A549 (cell line): ENCODE measurements at regions not wholly inside any gene's neighbourhood (a gene's known extent, or its start where the extent isn't known, plus 50 kb on each side); places are given as distances from the start of the nearest gene placed in this dataset.
A peak's percentile ranks its signal among the peaks of the same experiment; 100 is the strongest.
"Not testable (repeated sequence)": the region's sequence is repeated elsewhere in the genome, so short reads cannot be mapped to it uniquely, and the experiment has no call there.

ENCODE experiments used
- ATAC-seq, 2 experiments: fragments of 200-7000 bp in 1 of 2; fragments of >200 bp in 1 of 2; cut with Nextera tagmentation in 1 of 2; cut with Tn5 transposase in 1 of 2; 3 replicates each; pipeline versions ENCODE4 v1.8.0 to v1.9.1; 2018 to 2020; ENCODE audit warnings: mild to moderate bottlenecking in 1 of 2, moderate library complexity in 1 of 2
- CTCF ChIA-PET: fragments of 300-600 bp; sonication (Branson Sonifier 250); formaldehyde crosslinking; extraction: SDS; loops from one replicate; lab custom pipeline; 2021; ENCODE audit warnings: antibody characterized with exemption, inconsistent platforms; lab: Yijun Ruan, JAX
- POLR2A ChIA-PET: fragments of 350-600 bp; formaldehyde crosslinking; extraction: SDS; loops from one replicate; lab custom pipeline; 2021; ENCODE audit warnings: antibody characterized with exemption, inconsistent platforms; lab: Yijun Ruan, JAX
- DNase-seq, 2 experiments: peaks; one replicate each; pipeline versions ENCODE4 v3.0.0 to v3.0.0-alpha.2; 2011 to 2016; ENCODE audit warnings: low read depth in 1 of 2, low spot score in 1 of 2
- FAIRE-seq: peaks from 2 replicates; lab custom pipeline; 2011; peaks lifted over from hg19 to GRCh38; lab: Jason Lieb, UNC
- H3K27ac ChIP-seq, 2 experiments: fragments of >200 bp; sonication (Bioruptor Twin); formaldehyde crosslinking; 3 replicates each; pipeline ENCODE4 v1.5.1; 2016 to 2017
- H3K4me1 ChIP-seq: fragments of >200 bp; sonication (Bioruptor Twin); formaldehyde crosslinking; 3 replicates; pipeline ENCODE4 v1.6.1; 2016
- H3K4me2 ChIP-seq: fragments of >200 bp; sonication (Bioruptor Twin); formaldehyde crosslinking; 3 replicates; pipeline ENCODE4 v1.6.1; 2016
- H3K4me3 ChIP-seq: fragments of >200 bp; sonication (Bioruptor Twin); formaldehyde crosslinking; 3 replicates; pipeline ENCODE4 v1.5.1; 2016
- H3K9me3 ChIP-seq: fragments of >200 bp; sonication (Bioruptor Twin); formaldehyde crosslinking; 3 replicates; pipeline ENCODE4 v1.6.1; 2016
- CBX2 ChIP-seq: fragments of 200-600 bp; sonication (generic); IDR thresholded peaks from 2 replicates; pipeline ENCODE4 v1.6.1; 2016; ENCODE audit warnings: low read depth, mild to moderate bottlenecking, borderline replicate concordance
- CBX8 ChIP-seq: fragments of 200-600 bp; sonication (generic); IDR thresholded peaks from 2 replicates; pipeline ENCODE4 v1.6.1; 2016
- CHD2 ChIP-seq: fragments of 150-350 bp; IDR thresholded peaks from 2 replicates; pipeline ENCODE4 v1.6.1; 2014; ENCODE audit warnings: low read length; ENCODE audit not compliant: partially characterized antibody
- CHD4 ChIP-seq: fragments of 200-600 bp; sonication (generic); IDR thresholded peaks from 2 replicates; pipeline ENCODE4 v1.6.1; 2016; ENCODE audit warnings: antibody characterized with exemption, mild to moderate bottlenecking, borderline replicate concordance
- EHF ChIP-seq: fragments of 250-450 bp; sonication (Bioruptor Pico); IDR thresholded peaks from 2 replicates; pipeline ENCODE4 v1.5.0; 2020; ENCODE audit warnings: mild to moderate bottlenecking
- EP300 ChIP-seq, 2 experiments: fragments of >200 bp; sonication (Bioruptor Twin); formaldehyde crosslinking; IDR thresholded peaks; 2 replicates in 1 of 2; 3 replicates in 1 of 2; pipeline ENCODE4 v1.6.1; 2016 to 2017
- FOXS1 ChIP-seq: fragments of 250-450 bp; sonication (Bioruptor Pico); IDR thresholded peaks from 2 replicates; pipeline ENCODE4 v1.5.0; 2020; ENCODE audit warnings: mild to moderate bottlenecking, moderate library complexity
- HDAC2 ChIP-seq: fragments of 200-600 bp; sonication (generic); IDR thresholded peaks from 2 replicates; pipeline ENCODE4 v1.6.1; 2016
- HOXA7 ChIP-seq: fragments of 250-450 bp; sonication (Bioruptor Pico); IDR thresholded peaks from 2 replicates; pipeline ENCODE4 v1.5.0; 2020; ENCODE audit warnings: mild to moderate bottlenecking, moderate library complexity
- JUN ChIP-seq, 2 experiments: fragments of >200 bp; sonication (Bioruptor Twin); formaldehyde crosslinking; IDR thresholded peaks; 2 replicates in 1 of 2; 3 replicates in 1 of 2; pipeline ENCODE4 v1.6.1; 2016 to 2017
- MAFK ChIP-seq: fragments of 450-650 bp; IDR thresholded peaks from 2 replicates; pipeline ENCODE4 v1.6.1; 2014; ENCODE audit not compliant: partially characterized antibody
- MAZ ChIP-seq: fragments of 150-350 bp; IDR thresholded peaks from 2 replicates; pipeline ENCODE4 v1.6.1; 2014; ENCODE audit warnings: antibody characterized with exemption, low read depth, low read length, borderline replicate concordance
- NPAS2 ChIP-seq: fragments of 250-450 bp; sonication (Bioruptor Pico); IDR thresholded peaks from 2 replicates; pipeline ENCODE4 v1.8.0; 2022; ENCODE audit warnings: mild to moderate bottlenecking, moderate library complexity, borderline replicate concordance
- NR3C1 ChIP-seq: fragments of >200 bp; sonication (Bioruptor Twin); formaldehyde crosslinking; IDR thresholded peaks from 3 replicates; pipeline ENCODE4 v1.6.1; 2017
- POLR2AphosphoS2 ChIP-seq: conservative IDR thresholded peaks from 2 replicates; pipeline ENCODE4 v1.6.1; 2012; ENCODE audit warnings: low read length, improper control_type of control experiment, inconsistent platforms
- RAD21 ChIP-seq, 2 experiments: fragments of >200 bp in 1 of 2; sonication (Bioruptor Twin) in 1 of 2; formaldehyde crosslinking in 1 of 2; IDR thresholded peaks in 1 of 2; conservative IDR thresholded peaks in 1 of 2; 2 replicates in 1 of 2; 3 replicates in 1 of 2; pipeline ENCODE4 v1.6.1; 2012 to 2018; ENCODE audit warnings: inconsistent platforms in 1 of 2
- RNF2 ChIP-seq: fragments of 200-600 bp; sonication (generic); IDR thresholded peaks from 2 replicates; pipeline ENCODE4 v1.6.1; 2016; ENCODE audit warnings: low read depth, mild to moderate bottlenecking, antibody characterized with exemption, moderate library complexity, borderline replicate concordance
- SMC3 ChIP-seq: fragments of >200 bp; sonication (Bioruptor Twin); formaldehyde crosslinking; IDR thresholded peaks from 3 replicates; pipeline ENCODE4 v1.6.1; 2018; ENCODE audit warnings: inconsistent platforms
- TFCP2L1 ChIP-seq: fragments of 250-450 bp; sonication (Bioruptor Pico); IDR thresholded peaks from 2 replicates; pipeline ENCODE4 v1.5.0; 2021; ENCODE audit warnings: mild to moderate bottlenecking
- TP53 ChIP-seq: fragments of 250-450 bp; sonication (Bioruptor Pico); IDR thresholded peaks from 2 replicates; pipeline ENCODE4 v1.5.0; 2021; ENCODE audit warnings: mild to moderate bottlenecking, moderate library complexity
- ZFP36 ChIP-seq: fragments of 450-650 bp; IDR thresholded peaks from 2 replicates; pipeline ENCODE4 v1.6.1; 2014; ENCODE audit warnings: borderline replicate concordance; ENCODE audit not compliant: partially characterized antibody
- WGBS: methylation state at CpG from one replicate; pipeline ENCODE4 v1.1.6; 2017; ENCODE audit errors: missing lambda C conversion rate; 5-methylcytosine and 5-hydroxymethylcytosine counted together
- TF ChIP-seq, protein P1 (sequence below): fragments of >200 bp; sonication (Bioruptor Twin); formaldehyde crosslinking; IDR thresholded peaks from 3 replicates; pipeline ENCODE4 v1.5.1; 2016
- TF ChIP-seq, protein P2 (sequence below): fragments of 150-350 bp; IDR thresholded peaks from 2 replicates; pipeline ENCODE4 v1.6.1; 2014; ENCODE audit warnings: low read depth, mild to moderate bottlenecking, low read length
- TF ChIP-seq, protein P3 (sequence below): IDR thresholded peaks from 2 replicates; pipeline ENCODE4 v1.6.1; 2012

DNA sequence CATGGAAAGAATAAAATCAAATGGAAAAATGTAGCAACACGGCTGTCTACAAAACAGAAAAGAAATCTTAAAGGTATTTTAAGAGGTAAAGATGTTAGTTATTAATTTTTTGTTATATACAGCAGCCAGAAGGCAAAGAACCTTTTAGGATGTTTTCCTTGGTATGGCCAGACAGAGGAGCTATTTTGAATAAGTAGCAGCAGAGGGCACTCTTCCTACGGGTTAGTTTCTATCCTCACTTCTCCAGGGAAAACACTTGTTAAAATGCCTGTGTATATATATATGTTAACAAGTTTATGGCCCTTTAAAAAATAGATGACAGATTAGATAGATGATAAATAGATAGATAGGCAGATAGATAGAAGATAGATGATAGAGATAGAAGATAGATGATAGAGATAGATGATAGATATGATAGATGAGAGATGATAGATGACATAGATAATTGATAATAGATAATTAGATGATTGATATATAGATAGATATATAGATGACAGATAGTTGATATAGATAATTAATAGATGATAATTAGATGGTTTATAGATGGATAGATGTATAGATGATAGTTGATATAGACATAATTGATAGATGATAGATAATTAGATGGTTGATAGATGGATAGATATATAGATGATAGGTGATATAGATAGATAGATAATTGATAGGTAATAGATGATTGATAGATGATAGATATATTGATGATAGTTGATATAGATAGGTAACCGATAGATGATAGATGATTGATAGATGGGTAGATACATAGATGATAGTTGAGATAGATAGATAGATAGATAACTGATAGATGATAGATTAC is 57.8 kb upstream of the WIPF3 start:
- ChIA-PET POLR2A (no interaction called here), CTCF (interaction anchor here (0.6 to 2.9 kb wide), 20 partner anchors 8 to 326 kb away, joined by 3 to 23 read pairs (median 3); no protein-coding TSS in a partner anchor)
- ATAC-seq = peak; percentile 87 to 91
- 28% methylated on average over 3 of the region's 3 CpGs for WGBS
- Histone ChIP-seq H3K4me2 (peak overlapping the region; percentile 10; the same call in 1 of the 3 replicates), H3K4me3 (no peak overlapping the region), H3K27ac (no peak overlapping the region), H3K9me3 (no peaks in the 10 kb centered on the region), H3K4me1 (no peaks in the 10 kb centered on the region)
- TF ChIP-seq, protein P1, sequence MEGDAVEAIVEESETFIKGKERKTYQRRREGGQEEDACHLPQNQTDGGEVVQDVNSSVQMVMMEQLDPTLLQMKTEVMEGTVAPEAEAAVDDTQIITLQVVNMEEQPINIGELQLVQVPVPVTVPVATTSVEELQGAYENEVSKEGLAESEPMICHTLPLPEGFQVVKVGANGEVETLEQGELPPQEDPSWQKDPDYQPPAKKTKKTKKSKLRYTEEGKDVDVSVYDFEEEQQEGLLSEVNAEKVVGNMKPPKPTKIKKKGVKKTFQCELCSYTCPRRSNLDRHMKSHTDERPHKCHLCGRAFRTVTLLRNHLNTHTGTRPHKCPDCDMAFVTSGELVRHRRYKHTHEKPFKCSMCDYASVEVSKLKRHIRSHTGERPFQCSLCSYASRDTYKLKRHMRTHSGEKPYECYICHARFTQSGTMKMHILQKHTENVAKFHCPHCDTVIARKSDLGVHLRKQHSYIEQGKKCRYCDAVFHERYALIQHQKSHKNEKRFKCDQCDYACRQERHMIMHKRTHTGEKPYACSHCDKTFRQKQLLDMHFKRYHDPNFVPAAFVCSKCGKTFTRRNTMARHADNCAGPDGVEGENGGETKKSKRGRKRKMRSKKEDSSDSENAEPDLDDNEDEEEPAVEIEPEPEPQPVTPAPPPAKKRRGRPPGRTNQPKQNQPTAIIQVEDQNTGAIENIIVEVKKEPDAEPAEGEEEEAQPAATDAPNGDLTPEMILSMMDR = peak; percentile 76
- TF ChIP-seq POLR2AphosphoS2 (no peak), SMC3 (peak; percentile 73), TP53 (CRISPR knock-in tag) (no peak), MAFK (no peak), RAD21 (conservative IDR thresholded peaks at IDR 0.05 in 1 of 2, IDR thresholded peaks at IDR 0.05 in 1 of 2) (peak; percentile 73), HOXA7 (CRISPR knock-in tag) (0 out of 2 replicates have a peak, but pooled peaks have one; percentile 34)
- peak; percentile 13 to 65 for DNase-seq
- peak; percentile 49 for FAIRE-seq

DNA sequence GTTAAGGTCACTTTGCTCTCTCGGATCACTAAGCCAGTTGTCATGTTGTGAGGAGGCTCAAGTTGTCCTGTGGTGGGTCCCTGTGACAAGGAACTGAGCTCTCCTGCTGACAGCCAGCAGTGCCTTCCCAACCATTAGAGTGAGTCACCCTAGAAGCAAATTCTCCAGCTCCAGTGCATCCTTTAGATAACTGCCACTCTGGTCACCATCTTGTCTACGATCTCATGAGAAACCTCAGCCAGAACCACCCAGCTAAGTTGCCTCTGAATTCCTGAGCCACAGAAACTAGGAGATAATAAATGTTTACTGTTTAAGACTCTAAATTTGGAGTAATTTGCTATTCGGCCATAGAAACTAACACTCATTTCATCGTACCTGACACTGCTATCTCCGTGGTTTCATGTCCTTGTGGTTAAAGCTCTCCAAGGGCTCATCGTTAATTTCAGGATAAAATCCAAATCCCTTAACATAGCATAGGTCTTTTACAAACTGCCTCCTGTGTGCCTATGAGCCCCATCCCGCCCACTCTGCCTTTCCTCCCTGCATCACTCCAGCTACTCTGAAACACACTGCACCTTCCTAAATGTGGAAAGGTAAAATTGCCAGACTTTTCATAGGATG is 56.5 kb upstream of the WIPF3 start:
- ATAC-seq (peak; percentile 37 to 61; a peak in 4 of 6 replicates), FAIRE-seq (no peak), DNase-seq (no peak)
- no peak overlapping the region for H3K4me3 ChIP-seq
- no peak overlapping the region for H3K4me2 ChIP-seq
- CTCF ChIA-PET = interaction anchor here (0.8 to 2.9 kb wide), 6 partner anchors 48 to 325 kb away, joined by 3 to 14 read pairs (median 4); no protein-coding TSS in a partner anchor
- no peaks in the 10 kb centered on the region for H3K4me1 ChIP-seq
- H3K27ac ChIP-seq = no peak overlapping the region
- POLR2A ChIA-PET = no interaction called here
- WGBS = 52% methylated on average over 7 of the region's 7 CpGs
- no peaks in the 10 kb centered on the region for H3K9me3 ChIP-seq
- TF ChIP-seq TFCP2L1 (CRISPR knock-in tag) = no peak
- TF ChIP-seq, protein P2, sequence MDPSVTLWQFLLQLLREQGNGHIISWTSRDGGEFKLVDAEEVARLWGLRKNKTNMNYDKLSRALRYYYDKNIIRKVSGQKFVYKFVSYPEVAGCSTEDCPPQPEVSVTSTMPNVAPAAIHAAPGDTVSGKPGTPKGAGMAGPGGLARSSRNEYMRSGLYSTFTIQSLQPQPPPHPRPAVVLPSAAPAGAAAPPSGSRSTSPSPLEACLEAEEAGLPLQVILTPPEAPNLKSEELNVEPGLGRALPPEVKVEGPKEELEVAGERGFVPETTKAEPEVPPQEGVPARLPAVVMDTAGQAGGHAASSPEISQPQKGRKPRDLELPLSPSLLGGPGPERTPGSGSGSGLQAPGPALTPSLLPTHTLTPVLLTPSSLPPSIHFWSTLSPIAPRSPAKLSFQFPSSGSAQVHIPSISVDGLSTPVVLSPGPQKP = no peak
- no peak for TF ChIP-seq CHD4
- no peak for TF ChIP-seq NR3C1
- TF ChIP-seq ZFP36 = no peak
- no peak for TF ChIP-seq FOXS1 (CRISPR knock-in tag)
- no peak for TF ChIP-seq EHF (CRISPR knock-in tag)
- no peak for TF ChIP-seq CHD2
- TF ChIP-seq, protein P3, sequence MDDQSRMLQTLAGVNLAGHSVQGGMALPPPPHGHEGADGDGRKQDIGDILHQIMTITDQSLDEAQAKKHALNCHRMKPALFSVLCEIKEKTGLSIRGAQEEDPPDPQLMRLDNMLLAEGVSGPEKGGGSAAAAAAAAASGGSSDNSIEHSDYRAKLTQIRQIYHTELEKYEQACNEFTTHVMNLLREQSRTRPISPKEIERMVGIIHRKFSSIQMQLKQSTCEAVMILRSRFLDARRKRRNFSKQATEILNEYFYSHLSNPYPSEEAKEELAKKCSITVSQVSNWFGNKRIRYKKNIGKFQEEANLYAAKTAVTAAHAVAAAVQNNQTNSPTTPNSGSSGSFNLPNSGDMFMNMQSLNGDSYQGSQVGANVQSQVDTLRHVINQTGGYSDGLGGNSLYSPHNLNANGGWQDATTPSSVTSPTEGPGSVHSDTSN = no peak
- TF ChIP-seq CBX2 = no peak
- TF ChIP-seq JUN (IDR thresholded peaks at IDR 0.05) = no peak
- no peak for TF ChIP-seq MAZ
- TF ChIP-seq HDAC2 = no peak
- no peak for TF ChIP-seq CBX8
- TF ChIP-seq EP300 (IDR thresholded peaks at IDR 0.05) = no peak
- no peak for TF ChIP-seq RNF2
- no peak for TF ChIP-seq NPAS2

DNA sequence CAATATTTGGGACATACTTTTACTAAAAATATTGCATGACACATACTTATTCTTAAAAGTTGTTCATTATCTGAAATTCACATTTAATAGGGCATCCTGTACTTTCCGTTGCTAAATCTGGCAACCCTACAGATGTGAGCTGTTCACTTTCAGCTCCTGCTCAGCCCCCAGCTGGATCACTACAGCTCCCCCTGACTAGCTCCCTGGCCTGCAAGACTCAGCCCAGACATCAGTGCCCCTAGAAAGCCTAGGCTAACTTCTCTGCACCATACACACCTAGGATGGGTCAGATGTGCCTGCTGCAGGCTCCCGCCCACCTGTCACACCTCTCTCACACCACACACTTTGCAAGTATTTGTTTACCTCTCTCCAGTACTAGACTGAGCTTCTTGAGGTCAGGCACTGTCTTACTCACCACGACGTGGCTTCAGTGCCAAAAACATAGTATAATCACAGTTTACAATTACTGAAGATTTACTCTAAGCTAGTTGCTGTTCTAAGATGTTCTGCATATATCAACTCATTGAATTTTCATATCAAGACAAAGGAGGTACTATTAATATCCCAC is 55.9 kb upstream of the WIPF3 start:
- H3K9me3 ChIP-seq, H3K4me2 ChIP-seq, FAIRE-seq, DNase-seq, H3K4me3 ChIP-seq, POLR2A ChIA-PET, H3K4me1 ChIP-seq, H3K27ac ChIP-seq: not testable (repeated sequence)
- 29% methylated on average over 4 of the region's 4 CpGs for WGBS
- CTCF ChIA-PET = interaction anchor here (0.8 to 2.9 kb wide), 6 partner anchors 47 to 324 kb away, joined by 3 to 14 read pairs (median 4); no protein-coding TSS in a partner anchor
- ATAC-seq = peak in 1 of 2 experiments; percentile 30; a peak in 1 of 6 replicates

DNA sequence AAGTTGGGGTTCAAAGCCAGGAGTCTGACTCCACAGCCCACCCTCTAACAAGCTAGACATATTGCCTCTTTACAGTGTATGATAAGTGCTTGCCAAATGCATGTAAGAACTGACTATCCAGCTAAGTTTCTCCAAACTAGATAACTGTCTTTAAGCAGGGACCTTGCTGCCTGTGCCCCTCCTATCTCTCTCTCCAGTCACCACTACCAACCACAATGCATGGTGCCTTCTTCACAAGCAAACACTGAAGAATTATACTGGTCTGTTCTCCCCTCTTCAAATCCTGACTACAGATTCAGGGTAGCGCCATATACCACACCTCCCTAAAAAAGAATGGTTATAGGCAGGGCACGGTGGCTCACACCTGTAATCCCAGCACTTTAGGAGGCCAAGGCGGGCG is 55.3 kb upstream of the WIPF3 start:
- H3K27ac ChIP-seq, ATAC-seq, H3K4me2 ChIP-seq, H3K9me3 ChIP-seq, H3K4me1 ChIP-seq, POLR2A ChIA-PET, H3K4me3 ChIP-seq, FAIRE-seq, DNase-seq: not testable (repeated sequence)
- WGBS = 80% methylated on average over 4 of the region's 4 CpGs
- CTCF ChIA-PET = interaction anchor here (1.8 to 2.9 kb wide), 3 partner anchors 171 to 324 kb away, joined by 5 to 14 read pairs (median 10); no protein-coding TSS in a partner anchor
